Adrenal gland (tissue), 9 donors: ENCODE measurements at regions not wholly inside any gene's neighbourhood (a gene's known extent, or its start where the extent isn't known, plus 50 kb on each side); places are given as distances from the start of the nearest gene placed in this dataset.

Experiments
- DNase-seq, 7 donors: peaks; one replicate each; pipeline ENCODE4 v3.0.0-alpha.2; 2019 to 2020
- H3K27ac ChIP-seq, 5 donors: fragments of 200-600 bp; sonication (generic) in 4 of 5; 1 replicate in 3 of 5; 2 replicates in 2 of 5; pipeline versions ENCODE4 v1.5.1 to v1.8.0; 2016 to 2020; ENCODE audit warnings: mild to moderate bottlenecking in 1 of 5
- H3K27me3 ChIP-seq: fragments of 200-600 bp; 2 replicates; pipeline ENCODE4 v1.8.0; 2021
- H3K36me3 ChIP-seq, 2 donors: fragments of 200-600 bp; replicated peaks in 1 of 2; 1 replicate in 1 of 2; 2 replicates in 1 of 2; pipeline versions ENCODE4 v1.5.1 to v1.8.0; 2018 to 2022
- H3K4me1 ChIP-seq, 2 donors: fragments of 200-600 bp; replicated peaks in 1 of 2; 1 replicate in 1 of 2; 2 replicates in 1 of 2; pipeline versions ENCODE4 v1.5.1 to v1.8.0; 2018 to 2021
- H3K4me3 ChIP-seq, 4 donors: fragments of 200-600 bp; sonication (generic) in 3 of 4; one replicate each; pipeline ENCODE4 v1.5.1; 2016 to 2018
- H3K9me3 ChIP-seq, 3 donors: fragments of 200-600 bp; sonication (generic) in 1 of 3; replicated peaks in 1 of 3; 1 replicate in 2 of 3; 2 replicates in 1 of 3; pipeline versions ENCODE4 v1.5.1 to v1.8.0; 2016 to 2021
- CTCF ChIP-seq, 6 experiments: fragments of 450-650 bp in 4 of 6; fragments of 200-600 bp in 2 of 6; sonication (generic) in 1 of 6; IDR thresholded peaks; 1 replicate in 5 of 6; 2 replicates in 1 of 6; pipeline versions ENCODE4 v1.5.1 to v1.8.0; 2016 to 2021; ENCODE audit warnings: antibody characterized with exemption in 6 of 6, mild to moderate bottlenecking in 2 of 6, moderate library complexity in 1 of 6
- POLR2A ChIP-seq, 2 donors: fragments of 450-650 bp; IDR thresholded peaks; one replicate each; pipeline ENCODE4 v1.6.1; 2017; ENCODE audit warnings: antibody characterized with exemption in 2 of 2, mild to moderate bottlenecking in 2 of 2, moderate library complexity in 1 of 2
- WGBS, 4 donors: extraction: QIAGEN DNeasy Blood & Tissue Kit in 2 of 4; methylation state at CpG; one replicate each; pipeline versions ENCODE4 v1.1.5 to v1.1.7; 2013 to 2017; 5-methylcytosine and 5-hydroxymethylcytosine counted together
- intact Hi-C, 2 donors: fragments of 100-400 bp; cut with DNase I; formaldehyde crosslinking; loops; one replicate each; pipeline versions ENCODE4 v1.14.1 to v1.15.0; 2022 to 2023
- donor health status: healthy with polysubstance abuse.
- donor health status: Bipolar disorder and iron deficiency.
- donor health status: DM: yes; HTN: yes; CAD: no.
- donor health status: DM: no; HTN: no; CAD: no.
- donor health status: DM: no; HTN: no; CAD: no.

- intact Hi-C loops, result no loop called here
- Histone ChIP-seq H3K27me3 (no peaks in the 10 kb centered on the region), H3K4me3 (no peak overlapping the region), H3K9me3 (no peaks in the 10 kb centered on the region), H3K27ac (no peak overlapping the region), H3K36me3 (no peaks in the 10 kb centered on the region), H3K4me1 (peaks cover 0 to 5% of the 10 kb centered on the region in 2 donors)
- 88 to 100% (median 92%) methylated on average over 1 of the region's 1 CpG for WGBS, 4 donors
- TF ChIP-seq CTCF (IDR thresholded peaks at IDR 0.05), result no peak
- no peak for TF ChIP-seq POLR2A (IDR thresholded peaks at IDR 0.05)
- no peak for DNase-seq
These were observed 205.1 kb upstream of the RGMB start for GRCh38 chr5:98568336-98568735.

DNA sequence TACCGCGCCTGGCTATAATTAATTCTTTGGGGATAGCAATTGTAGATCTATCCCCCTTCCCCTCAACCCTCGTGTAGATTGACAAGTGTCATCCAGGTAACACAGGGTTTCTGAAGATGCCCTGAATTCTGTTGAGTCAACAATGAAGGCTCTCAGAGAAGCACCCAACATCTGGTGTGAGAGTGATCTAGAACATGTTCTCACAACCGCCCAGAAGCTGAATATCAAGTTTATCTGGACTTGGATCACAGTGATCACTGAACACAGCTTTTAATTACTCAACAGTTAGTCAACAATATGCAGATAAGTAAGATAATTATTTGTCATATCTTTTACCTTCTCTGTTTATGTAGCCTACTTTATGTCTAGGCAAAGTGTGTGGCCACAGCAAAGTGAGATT, 204.2 kb upstream of the RGMB start:
- Histone ChIP-seq H3K4me3 (no peak overlapping the region), H3K4me1 (peaks cover 0 to 5% of the 10 kb centered on the region in 2 donors), H3K36me3 (no peaks in the 10 kb centered on the region), H3K9me3 (no peaks in the 10 kb centered on the region), H3K27ac (no peak overlapping the region), H3K27me3 (no peaks in the 10 kb centered on the region)
- 83 to 88% (median 86%) methylated on average over 4 of the region's 4 CpGs for WGBS, 4 donors
- no peak for DNase-seq
- TF ChIP-seq CTCF (IDR thresholded peaks at IDR 0.05) (no peak), POLR2A (IDR thresholded peaks at IDR 0.05) (no peak)
- intact Hi-C loops, result no loop called here

- no peak for TF ChIP-seq CTCF (IDR thresholded peaks at IDR 0.05)
- TF ChIP-seq POLR2A (IDR thresholded peaks at IDR 0.05), result no peak
- peaks cover 0 to 5% of the 10 kb centered on the region in 2 donors for H3K4me1 ChIP-seq
- 14 to 17% (median 16%) methylated on average over 1 of the region's 1 CpG for WGBS, 4 donors
- H3K4me3 ChIP-seq, result no peak overlapping the region
- DNase-seq, result no peak
- H3K27me3 ChIP-seq, result no peaks in the 10 kb centered on the region
- intact Hi-C loops, result no loop called here
- H3K9me3 ChIP-seq, result no peaks in the 10 kb centered on the region
- no peak overlapping the region for H3K27ac ChIP-seq
- H3K36me3 ChIP-seq, result no peaks in the 10 kb centered on the region
These were observed 203.5 kb upstream of the RGMB start for GRCh38 chr5:98570010-98570409.

DNA sequence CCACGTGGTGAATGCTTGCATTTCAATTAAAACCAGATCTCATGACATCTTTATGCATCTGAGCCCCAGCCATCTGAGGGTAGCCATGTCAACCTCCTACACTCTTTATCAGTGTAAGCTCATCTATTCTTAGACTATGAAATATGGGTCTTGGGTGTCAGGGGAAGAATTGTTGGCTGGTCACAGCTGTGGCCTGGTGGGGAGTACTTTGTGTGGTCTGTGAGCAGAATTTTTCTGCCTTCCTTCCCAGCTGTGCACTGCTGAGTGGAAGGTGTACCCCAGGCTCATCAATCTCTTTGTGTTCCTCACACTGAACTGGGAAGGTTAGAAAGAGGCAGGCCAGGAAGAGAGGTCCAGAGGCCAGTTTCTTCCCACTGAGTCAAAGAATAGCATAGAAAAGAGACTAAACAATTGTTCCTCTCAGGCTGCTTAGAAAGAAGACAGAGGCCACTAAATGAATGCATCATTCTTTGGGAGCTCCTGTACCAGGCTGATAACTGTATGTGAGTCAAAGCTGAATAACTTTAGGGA, 202.7 kb upstream of the RGMB start:
- intact Hi-C loops, result no loop called here
- TF ChIP-seq CTCF (IDR thresholded peaks at IDR 0.05), result no peak
- no peak for TF ChIP-seq POLR2A (IDR thresholded peaks at IDR 0.05)
- no peak overlapping the region for H3K27ac ChIP-seq
- no peak overlapping the region for H3K4me3 ChIP-seq
- H3K9me3 ChIP-seq, result no peaks in the 10 kb centered on the region
- peaks cover 0 to 5% of the 10 kb centered on the region in 2 donors for H3K4me1 ChIP-seq
- H3K36me3 ChIP-seq, result no peaks in the 10 kb centered on the region
- H3K27me3 ChIP-seq, result no peaks in the 10 kb centered on the region
- no peak for DNase-seq
- WGBS, 4 donors, result 10 to 25% (median 19%) methylated on average over 1 of the region's 1 CpG
